Activated CD4-positive, CD25-positive, alpha-beta regulatory T cell (primary cell): ENCODE measurements at regions not wholly inside any gene's neighbourhood (a gene's known extent, or its start where the extent isn't known, plus 50 kb on each side); places are given as distances from the start of the nearest gene placed in this dataset.
"Not testable (repeated sequence)": the region's sequence is repeated elsewhere in the genome, so short reads cannot be mapped to it uniquely, and the experiment has no call there.

Experiments used
- DNase-seq, 4 experiments: peaks; one replicate each; lab custom pipeline; 2025; lab: John Stamatoyannopoulos, UW

DNA sequence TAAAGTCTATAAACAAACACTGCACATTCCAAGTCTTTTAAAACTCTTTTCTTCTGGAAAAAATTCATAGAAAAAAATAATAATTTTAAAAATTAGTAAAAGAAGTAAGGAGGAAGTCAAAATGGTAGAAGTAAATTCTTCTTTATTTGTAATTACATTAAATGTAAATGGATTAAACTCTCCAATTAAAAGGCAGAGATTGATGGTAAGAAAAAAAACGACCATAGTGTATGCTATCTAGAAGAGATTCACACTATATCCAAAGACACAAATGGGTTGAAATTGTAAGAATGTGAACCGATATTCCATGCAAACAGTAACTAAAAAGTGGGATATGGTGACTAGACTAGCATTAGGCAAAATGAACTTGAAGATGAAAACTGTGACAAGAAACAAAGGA lies 1196.1 kb upstream of the CDH2 start:
- no peak for DNase-seq

GRCh38 chr18:29361843-29362242 lies 1184.9 kb upstream of the CDH2 start:
- no peak for DNase-seq

- not testable (repeated sequence) for DNase-seq
Observed at GRCh38 chr18:29360659-29361058, 1183.7 kb upstream of the CDH2 start.

DNA sequence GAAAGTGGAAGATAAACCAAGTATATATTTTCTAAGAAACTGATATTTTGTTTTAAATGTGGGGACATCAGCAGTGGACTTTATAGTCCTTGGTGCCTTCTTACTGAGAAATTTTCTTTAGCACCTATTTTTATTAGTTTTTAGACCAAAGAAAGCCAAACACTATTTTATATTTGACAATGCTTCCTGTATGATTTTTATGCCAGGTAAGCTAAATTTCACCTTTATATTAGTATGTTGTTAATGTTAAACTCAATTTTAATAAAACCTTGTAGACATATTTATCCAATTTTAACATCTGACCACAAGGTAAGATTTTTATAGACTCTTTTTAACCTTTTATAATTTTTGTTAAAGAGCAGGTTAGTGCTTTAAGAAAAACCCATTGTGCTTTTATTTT lies 1182.3 kb upstream of the CDH2 start:
- not testable (repeated sequence) for DNase-seq

- no peak for DNase-seq
Observed at GRCh38 chr18:29351171-29351570, 1174.2 kb upstream of the CDH2 start.

DNA sequence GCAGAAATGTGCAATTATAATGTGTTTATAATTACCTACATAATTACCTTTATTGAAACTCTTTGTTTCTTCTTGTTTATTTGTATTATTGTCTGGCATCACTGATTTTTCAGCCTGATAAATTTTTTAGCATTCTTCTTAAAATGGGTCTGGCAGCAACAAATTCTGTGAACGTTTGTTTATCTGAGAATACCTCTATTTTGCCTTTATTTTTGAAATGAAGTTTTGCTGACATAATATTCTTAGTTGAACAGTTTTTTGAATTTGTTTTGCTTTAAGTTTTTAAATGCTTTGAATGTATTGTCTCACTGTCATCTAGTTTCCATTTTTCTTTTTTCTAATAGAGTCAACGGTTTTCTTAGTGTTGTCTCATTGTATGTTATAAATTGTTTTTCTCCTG lies 1152.0 kb upstream of the CDH2 start:
- DNase-seq, result no peak

- no peak for DNase-seq
Observed at GRCh38 chr18:29326214-29326613, 1149.3 kb upstream of the CDH2 start.

- DNase-seq, result no peak
Observed at GRCh38 chr18:29321561-29321960, 1144.6 kb upstream of the CDH2 start.

- DNase-seq, result no peak
Observed at GRCh38 chr18:29313312-29313711, 1136.4 kb upstream of the CDH2 start.

GRCh38 chr18:29311580-29311979 lies 1134.7 kb upstream of the CDH2 start:
- DNase-seq, result no peak

DNA sequence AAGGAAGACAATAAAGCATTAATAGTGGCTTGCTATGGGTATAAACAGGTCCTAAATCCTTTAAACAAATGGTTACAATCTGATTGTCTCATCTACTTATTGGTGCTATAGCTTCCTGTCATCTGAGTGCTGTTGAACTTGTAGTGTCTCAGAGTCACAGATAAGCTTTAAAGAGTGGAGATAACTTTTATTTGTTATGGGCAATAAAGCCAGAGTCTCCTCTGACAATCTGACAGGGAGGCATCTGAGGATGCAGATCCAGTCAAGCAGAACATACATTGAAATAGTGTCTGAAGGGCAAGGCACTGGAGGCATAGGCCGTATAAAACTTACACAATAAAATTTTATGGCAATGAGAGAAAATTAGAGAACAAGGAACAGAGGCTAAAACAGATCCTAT lies 1132.4 kb upstream of the CDH2 start:
- no peak for DNase-seq

DNA sequence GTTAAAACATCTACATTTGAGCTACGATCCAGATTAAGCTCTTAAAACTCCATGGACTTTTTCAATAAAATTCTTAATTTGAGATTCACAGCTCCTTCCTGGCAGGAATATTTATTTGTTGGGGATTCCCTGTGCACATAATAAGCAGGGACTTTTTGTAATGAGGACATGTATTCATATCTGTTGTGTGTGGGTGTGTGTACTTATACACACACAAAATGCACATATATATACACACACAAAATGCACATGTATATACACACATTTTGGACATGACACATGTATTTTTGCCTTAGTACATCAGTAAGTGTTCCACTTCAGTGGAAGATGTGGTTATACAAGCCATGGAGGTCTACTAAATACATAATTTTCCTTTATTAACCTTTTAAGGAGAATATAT lies 1131.1 kb upstream of the CDH2 start:
- no peak for DNase-seq

- DNase-seq, result no peak
Observed at GRCh38 chr18:29307231-29307630, 1130.3 kb upstream of the CDH2 start.

- no peak for DNase-seq
Observed at GRCh38 chr18:29305516-29305915, 1128.6 kb upstream of the CDH2 start.

GRCh38 chr18:29301048-29301447 lies 1124.1 kb upstream of the CDH2 start:
- no peak for DNase-seq

DNA sequence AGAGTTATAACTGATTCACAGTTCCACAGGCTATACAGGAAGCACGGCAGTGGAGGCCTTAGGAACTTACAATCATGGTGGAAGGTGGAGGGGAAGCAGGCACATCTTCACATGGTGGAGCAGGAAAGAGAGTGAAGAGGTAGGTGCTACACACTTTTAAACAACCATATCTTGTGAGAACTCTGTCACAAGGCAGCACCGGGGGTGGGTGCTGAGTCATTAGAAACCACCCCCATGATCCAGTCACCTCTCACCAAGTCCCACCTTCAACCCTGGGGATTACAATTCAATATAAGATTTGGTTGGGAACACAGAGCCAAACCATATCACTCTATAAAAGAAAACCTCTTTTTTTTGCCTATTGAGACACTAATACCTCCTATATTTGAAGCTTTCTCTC lies 1108.5 kb upstream of the CDH2 start:
- DNase-seq, result no peak

DNA sequence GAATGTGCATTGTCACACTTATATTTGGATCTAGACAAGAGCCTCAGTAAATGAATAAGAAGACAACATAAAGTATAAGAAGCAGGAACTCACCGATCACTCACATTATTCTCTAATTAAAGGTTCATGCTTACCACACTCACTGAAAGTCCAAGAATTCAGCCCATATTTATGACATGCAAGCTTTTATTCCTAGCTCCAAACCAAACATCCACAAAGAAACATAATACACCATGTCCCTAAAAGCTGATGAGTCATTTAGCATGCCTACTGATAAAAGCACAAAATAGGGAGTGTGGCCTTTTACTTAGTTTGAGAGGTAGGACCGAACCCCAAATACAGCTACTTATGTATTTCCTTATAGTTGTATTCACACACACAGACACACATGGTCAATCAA lies 1094.6 kb upstream of the CDH2 start:
- no peak for DNase-seq

- no peak for DNase-seq
Observed at GRCh38 chr18:29259838-29260237, 1082.9 kb upstream of the CDH2 start.

GRCh38 chr18:29254123-29254522 lies 1077.2 kb upstream of the CDH2 start:
- DNase-seq, result no peak

GRCh38 chr18:29251681-29252080 lies 1074.8 kb upstream of the CDH2 start:
- DNase-seq, result no peak

GRCh38 chr18:29250843-29251242 lies 1073.9 kb upstream of the CDH2 start:
- DNase-seq, result no peak

DNA sequence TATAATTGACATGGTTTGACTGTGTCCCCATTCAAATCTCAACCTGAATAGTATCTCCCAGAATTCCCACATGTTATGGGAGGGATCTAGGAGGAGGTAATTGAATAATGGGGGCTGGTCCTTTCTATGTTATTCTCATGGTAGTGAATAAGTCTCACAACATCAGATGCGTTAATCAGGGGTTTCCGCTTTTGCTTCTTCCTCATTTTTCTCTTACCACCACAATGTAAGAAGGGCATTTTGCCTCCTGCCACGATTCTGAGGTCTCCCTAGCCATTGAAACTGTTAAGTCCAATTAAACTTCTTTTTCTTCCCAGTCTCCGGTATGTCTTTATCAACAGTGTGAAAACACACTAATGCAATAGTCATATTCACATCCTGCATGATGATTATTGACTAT lies 1073.3 kb upstream of the CDH2 start:
- DNase-seq, result no peak

GRCh38 chr18:29248805-29249204 lies 1071.9 kb upstream of the CDH2 start:
- no peak for DNase-seq

GRCh38 chr18:29241199-29241598 lies 1064.3 kb upstream of the CDH2 start:
- DNase-seq, result no peak

GRCh38 chr18:29234751-29235150 lies 1057.8 kb upstream of the CDH2 start:
- DNase-seq, result no peak
